ENCODE measurements at regions not wholly inside any gene's neighbourhood (a gene's known extent, or its start where the extent isn't known, plus 50 kb on each side); places are given as distances from the start of the nearest gene placed in this dataset.
A peak's percentile ranks its signal among the peaks of the same experiment; 100 is the strongest.

DNA sequence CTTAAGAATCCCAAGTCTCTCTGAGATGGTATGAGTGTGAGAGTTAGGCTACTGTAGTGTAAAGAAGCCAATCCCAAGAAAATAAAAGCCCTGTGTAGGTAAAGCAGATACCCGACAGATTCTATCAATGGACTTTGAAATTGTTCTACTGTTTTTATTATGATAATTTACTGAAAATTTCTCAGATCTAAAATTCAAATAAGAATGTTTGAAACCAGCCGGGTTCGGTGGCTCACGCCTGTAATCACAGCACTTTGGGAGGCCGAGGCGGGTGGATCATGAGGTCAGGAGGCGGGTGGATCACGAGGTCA, 208.3 kb upstream of the SPRED2 start:
- TF ChIP-seq, protein P1, sequence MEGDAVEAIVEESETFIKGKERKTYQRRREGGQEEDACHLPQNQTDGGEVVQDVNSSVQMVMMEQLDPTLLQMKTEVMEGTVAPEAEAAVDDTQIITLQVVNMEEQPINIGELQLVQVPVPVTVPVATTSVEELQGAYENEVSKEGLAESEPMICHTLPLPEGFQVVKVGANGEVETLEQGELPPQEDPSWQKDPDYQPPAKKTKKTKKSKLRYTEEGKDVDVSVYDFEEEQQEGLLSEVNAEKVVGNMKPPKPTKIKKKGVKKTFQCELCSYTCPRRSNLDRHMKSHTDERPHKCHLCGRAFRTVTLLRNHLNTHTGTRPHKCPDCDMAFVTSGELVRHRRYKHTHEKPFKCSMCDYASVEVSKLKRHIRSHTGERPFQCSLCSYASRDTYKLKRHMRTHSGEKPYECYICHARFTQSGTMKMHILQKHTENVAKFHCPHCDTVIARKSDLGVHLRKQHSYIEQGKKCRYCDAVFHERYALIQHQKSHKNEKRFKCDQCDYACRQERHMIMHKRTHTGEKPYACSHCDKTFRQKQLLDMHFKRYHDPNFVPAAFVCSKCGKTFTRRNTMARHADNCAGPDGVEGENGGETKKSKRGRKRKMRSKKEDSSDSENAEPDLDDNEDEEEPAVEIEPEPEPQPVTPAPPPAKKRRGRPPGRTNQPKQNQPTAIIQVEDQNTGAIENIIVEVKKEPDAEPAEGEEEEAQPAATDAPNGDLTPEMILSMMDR (conservative IDR thresholded peaks at IDR 0.05), result peak; percentile 36
- TF ChIP-seq ZFX (IDR thresholded peaks at IDR 0.05), result no peak

All from C4-2B (cell line).